A549 (cell line): ENCODE measurements at regions not wholly inside any gene's neighbourhood (a gene's known extent, or its start where the extent isn't known, plus 50 kb on each side); places are given as distances from the start of the nearest gene placed in this dataset.

Experiments used
- ESRRA ChIP-seq: fragments of 150-350 bp; IDR thresholded peaks from 2 replicates; pipeline ENCODE4 v1.6.1; 2014; ENCODE audit warnings: mild to moderate bottlenecking, low read length, borderline replicate concordance
- POLR2A ChIP-seq: IDR thresholded peaks from 2 replicates; pipeline ENCODE4 v1.6.1; 2012; ENCODE audit warnings: mild to moderate bottlenecking, low read length
- TF ChIP-seq, protein P1 (sequence below): fragments of >200 bp; sonication (Bioruptor Twin); formaldehyde crosslinking; IDR thresholded peaks from 3 replicates; pipeline ENCODE4 v1.5.1; 2016

DNA sequence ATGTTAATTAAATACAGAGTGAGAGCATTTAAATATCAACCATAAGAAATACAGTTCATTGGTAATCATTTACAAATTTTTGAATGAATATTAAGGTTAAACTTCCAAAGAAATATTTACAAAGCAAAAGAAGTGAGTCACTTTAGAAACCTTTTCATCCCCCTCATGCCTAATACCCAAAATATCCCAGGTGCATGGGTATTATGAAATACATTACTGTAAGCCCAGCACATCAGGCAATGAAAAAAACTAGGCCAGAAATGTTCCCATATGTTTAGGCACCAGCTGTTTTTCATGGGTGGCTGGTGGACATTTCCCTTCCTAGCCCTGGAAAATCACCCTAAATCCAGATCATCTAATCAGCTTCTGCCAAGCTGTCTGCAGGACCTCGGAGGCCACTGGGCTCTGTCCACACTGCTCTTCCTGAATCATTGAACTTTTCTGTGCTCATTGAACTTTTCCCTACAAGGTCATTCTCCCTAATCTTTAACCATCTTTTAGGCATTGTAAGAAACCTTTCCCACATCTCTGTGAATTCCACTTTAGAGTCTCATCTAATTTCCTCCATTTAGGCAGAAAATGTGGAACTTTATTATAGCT is 145.3 kb upstream of the STXBP5 start:
- TF ChIP-seq, protein P1, sequence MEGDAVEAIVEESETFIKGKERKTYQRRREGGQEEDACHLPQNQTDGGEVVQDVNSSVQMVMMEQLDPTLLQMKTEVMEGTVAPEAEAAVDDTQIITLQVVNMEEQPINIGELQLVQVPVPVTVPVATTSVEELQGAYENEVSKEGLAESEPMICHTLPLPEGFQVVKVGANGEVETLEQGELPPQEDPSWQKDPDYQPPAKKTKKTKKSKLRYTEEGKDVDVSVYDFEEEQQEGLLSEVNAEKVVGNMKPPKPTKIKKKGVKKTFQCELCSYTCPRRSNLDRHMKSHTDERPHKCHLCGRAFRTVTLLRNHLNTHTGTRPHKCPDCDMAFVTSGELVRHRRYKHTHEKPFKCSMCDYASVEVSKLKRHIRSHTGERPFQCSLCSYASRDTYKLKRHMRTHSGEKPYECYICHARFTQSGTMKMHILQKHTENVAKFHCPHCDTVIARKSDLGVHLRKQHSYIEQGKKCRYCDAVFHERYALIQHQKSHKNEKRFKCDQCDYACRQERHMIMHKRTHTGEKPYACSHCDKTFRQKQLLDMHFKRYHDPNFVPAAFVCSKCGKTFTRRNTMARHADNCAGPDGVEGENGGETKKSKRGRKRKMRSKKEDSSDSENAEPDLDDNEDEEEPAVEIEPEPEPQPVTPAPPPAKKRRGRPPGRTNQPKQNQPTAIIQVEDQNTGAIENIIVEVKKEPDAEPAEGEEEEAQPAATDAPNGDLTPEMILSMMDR: no peak
- no peak for TF ChIP-seq ESRRA
- TF ChIP-seq POLR2A: no peak
